ENCODE measurements at regions not wholly inside any gene's neighbourhood (a gene's known extent, or its start where the extent isn't known, plus 50 kb on each side); places are given as distances from the start of the nearest gene placed in this dataset.
"Not testable (repeated sequence)": the region's sequence is repeated elsewhere in the genome, so short reads cannot be mapped to it uniquely, and the experiment has no call there.

GRCh38 chr17:70426752-70427151, 257.4 kb downstream of the KCNJ2 start:
- ATAC-seq (ENCODE audit: low read depth): no peak
- no peaks in the 10 kb centered on the region for H3K9me3 Mint-ChIP-seq
- POLR2A ChIA-PET: no interaction called here
- H3K27ac Mint-ChIP-seq: no peak overlapping the region
- no peaks in the 10 kb centered on the region for H3K27me3 Mint-ChIP-seq
- no peak overlapping the region for H3K4me3 Mint-ChIP-seq
- H3K36me3 Mint-ChIP-seq: no peaks in the 10 kb centered on the region
- no peaks in the 10 kb centered on the region for H3K4me1 Mint-ChIP-seq
- DNase-seq: no peak

DNA sequence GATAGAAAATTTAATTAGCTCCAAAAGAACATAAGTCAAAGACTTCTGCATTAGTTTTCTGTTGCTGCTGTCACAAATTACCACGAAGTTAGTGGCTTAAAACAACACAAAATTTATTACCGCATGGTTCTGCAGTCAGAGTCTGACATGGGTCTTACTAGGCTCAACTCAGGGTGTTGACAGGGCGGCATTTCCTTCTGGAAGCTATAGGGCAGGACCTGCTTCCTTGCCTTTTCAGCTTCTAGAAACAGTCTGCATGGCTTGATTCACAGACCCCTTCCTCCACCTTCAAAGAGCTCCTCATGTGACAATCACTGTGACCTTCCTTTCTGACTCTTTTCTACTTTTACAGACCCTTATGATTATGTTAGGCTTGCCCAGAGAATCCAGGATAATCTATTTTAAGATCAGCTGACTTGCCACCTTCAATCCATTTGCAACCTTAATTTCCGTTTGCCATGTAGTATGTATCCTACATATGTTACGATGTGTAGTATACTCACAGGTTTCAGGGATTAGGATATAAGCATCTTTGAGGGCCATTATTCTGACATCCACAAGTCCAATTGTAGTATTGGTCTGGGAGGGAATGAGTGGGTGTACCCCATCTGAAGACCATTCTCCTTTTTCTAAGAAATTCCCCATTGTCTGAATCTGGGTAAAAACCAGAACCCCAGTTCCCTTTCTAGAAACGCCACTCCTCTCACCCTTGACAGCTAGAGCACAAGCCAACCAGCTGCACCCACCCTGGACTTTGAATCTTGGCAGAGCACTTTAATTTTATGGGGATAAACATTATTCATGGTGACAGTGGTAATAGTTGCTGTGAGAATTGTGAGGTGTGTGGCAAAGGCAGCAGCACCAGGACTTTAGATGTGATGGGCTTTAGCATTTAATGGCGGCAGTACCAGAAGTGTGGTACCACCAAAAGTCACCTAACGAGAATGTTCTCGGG, 265.5 kb downstream of the KCNJ2 start:
- Mint-ChIP-seq H3K9me3 (no peaks in the 10 kb centered on the region), H3K4me1 (no peaks in the 10 kb centered on the region), H3K27ac (no peak overlapping the region), H3K36me3 (no peaks in the 10 kb centered on the region), H3K27me3 (no peaks in the 10 kb centered on the region), H3K4me3 (no peak overlapping the region)
- ATAC-seq (ENCODE audit: low read depth): no peak
- DNase-seq: no peak
- POLR2A ChIA-PET: interaction anchor here (0.5 kb wide), 1 partner anchor 193 kb away, joined by 3 read pairs; no protein-coding TSS in a partner anchor

DNA sequence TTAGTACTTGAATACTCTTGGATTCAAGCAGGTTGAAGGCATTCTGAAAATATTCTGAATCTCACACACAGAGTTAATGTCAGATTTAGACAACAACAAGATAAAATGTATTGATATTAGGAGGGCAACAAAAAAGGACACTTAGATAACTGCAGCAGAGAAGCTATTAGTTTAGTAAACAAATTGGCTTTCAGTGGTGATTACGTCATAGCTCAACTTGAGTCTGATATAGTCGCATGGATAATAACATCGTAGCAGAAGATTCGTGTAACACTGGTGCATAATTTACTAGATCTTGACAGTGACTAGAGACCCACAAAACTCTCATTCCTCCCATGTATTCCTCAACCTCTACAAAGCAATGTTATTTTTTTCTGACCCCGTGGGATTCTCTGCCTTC, 268.3 kb downstream of the KCNJ2 start:
- DNase-seq (no peak), ATAC-seq (ENCODE audit: low read depth) (no peak)
- POLR2A ChIA-PET: no interaction called here
- no peaks in the 10 kb centered on the region for H3K9me3 Mint-ChIP-seq
- no peaks in the 10 kb centered on the region for H3K27me3 Mint-ChIP-seq
- no peaks in the 10 kb centered on the region for H3K36me3 Mint-ChIP-seq
- no peaks in the 10 kb centered on the region for H3K4me1 Mint-ChIP-seq
- no peak overlapping the region for H3K4me3 Mint-ChIP-seq
- H3K27ac Mint-ChIP-seq: no peak overlapping the region

DNA sequence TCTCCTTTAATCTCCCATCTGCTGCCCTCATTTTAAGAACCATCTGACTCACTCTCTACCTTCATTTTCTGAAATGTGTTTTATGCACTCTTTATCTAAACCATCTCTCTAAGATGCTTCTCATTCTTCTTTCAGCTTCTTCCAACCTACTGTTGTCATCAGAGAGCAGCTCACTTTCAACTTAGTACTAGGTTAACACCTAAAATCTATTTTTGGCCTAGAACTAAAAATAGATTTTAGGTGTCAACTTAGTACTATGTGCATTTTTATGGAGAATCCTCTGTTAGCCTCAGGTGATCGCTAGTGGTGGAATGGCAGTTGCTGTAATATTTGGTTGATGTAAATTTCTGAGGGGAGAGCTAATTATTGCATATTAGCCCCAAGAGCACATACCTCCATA, 277.1 kb downstream of the KCNJ2 start:
- DNase-seq (no peak), ATAC-seq (ENCODE audit: low read depth) (no peak)
- H3K4me3 Mint-ChIP-seq: no peak overlapping the region
- no peaks in the 10 kb centered on the region for H3K4me1 Mint-ChIP-seq
- H3K36me3 Mint-ChIP-seq: no peaks in the 10 kb centered on the region
- POLR2A ChIA-PET: no interaction called here
- no peak overlapping the region for H3K27ac Mint-ChIP-seq
- peaks cover 3% of the 10 kb centered on the region for H3K9me3 Mint-ChIP-seq
- no peaks in the 10 kb centered on the region for H3K27me3 Mint-ChIP-seq

- H3K4me3 Mint-ChIP-seq: no peak overlapping the region
- DNase-seq (no peak), ATAC-seq (ENCODE audit: low read depth) (no peak)
- no peak overlapping the region for H3K27ac Mint-ChIP-seq
- no peaks in the 10 kb centered on the region for H3K27me3 Mint-ChIP-seq
- no peaks in the 10 kb centered on the region for H3K4me1 Mint-ChIP-seq
- H3K9me3 Mint-ChIP-seq: peaks cover 3% of the 10 kb centered on the region
- POLR2A ChIA-PET: no interaction called here
- no peaks in the 10 kb centered on the region for H3K36me3 Mint-ChIP-seq
These were observed 278.3 kb downstream of the KCNJ2 start for GRCh38 chr17:70447588-70447987.

DNA sequence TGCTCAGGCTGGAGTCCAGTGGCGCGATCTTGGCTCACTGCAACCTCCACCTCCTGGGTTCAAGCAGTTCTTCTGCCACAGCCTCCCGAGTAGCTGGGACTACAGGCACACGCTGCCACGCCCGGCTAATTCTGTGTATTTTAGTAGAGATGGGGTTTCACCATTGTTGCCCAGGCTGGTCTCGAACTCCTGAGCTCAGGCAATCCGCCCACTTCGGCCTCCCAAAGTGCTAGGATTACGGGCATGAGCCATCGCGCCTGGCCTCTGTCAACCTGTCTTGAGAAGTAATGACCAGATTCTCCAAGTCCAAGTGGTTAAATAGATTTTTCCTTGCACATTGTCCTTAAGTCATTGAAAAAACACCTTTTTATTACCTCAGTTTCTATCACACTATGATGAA, 283.7 kb downstream of the KCNJ2 start:
- ATAC-seq (ENCODE audit: low read depth); H3K36me3 Mint-ChIP-seq; DNase-seq; POLR2A ChIA-PET; H3K27me3 Mint-ChIP-seq; H3K4me3 Mint-ChIP-seq; H3K27ac Mint-ChIP-seq; H3K4me1 Mint-ChIP-seq; H3K9me3 Mint-ChIP-seq: not testable (repeated sequence)

GRCh38 chr17:70454377-70454776, 285.0 kb downstream of the KCNJ2 start:
- no peak overlapping the region for H3K4me3 Mint-ChIP-seq
- no peaks in the 10 kb centered on the region for H3K4me1 Mint-ChIP-seq
- H3K27me3 Mint-ChIP-seq: no peaks in the 10 kb centered on the region
- H3K27ac Mint-ChIP-seq: no peak overlapping the region
- peaks cover 3% of the 10 kb centered on the region for H3K9me3 Mint-ChIP-seq
- no peaks in the 10 kb centered on the region for H3K36me3 Mint-ChIP-seq
- no peak for DNase-seq
- ATAC-seq (ENCODE audit: low read depth): no peak
- POLR2A ChIA-PET: no interaction called here

DNA sequence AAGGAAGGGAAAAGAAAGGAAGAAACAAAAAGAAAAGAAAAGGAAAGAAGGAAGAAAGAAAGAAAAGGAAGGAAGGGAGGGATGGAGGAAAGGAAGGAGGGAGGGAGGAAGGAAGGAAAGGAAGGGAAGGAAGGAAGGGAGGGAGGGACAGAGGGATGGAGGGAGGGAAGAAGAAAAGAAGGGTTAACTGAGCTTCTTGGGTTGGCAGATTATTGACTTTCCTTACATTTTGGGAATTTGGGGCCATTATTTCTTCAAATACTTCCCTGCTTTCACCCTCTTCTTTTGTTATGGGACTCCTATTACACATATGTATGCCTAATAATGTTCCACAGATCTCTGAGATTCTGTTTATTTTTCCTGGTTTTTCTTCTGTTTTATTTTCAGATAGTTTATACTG, 285.6 kb downstream of the KCNJ2 start:
- H3K27ac Mint-ChIP-seq: no peak overlapping the region
- H3K4me3 Mint-ChIP-seq: no peak overlapping the region
- ATAC-seq (ENCODE audit: low read depth): no peak

DNA sequence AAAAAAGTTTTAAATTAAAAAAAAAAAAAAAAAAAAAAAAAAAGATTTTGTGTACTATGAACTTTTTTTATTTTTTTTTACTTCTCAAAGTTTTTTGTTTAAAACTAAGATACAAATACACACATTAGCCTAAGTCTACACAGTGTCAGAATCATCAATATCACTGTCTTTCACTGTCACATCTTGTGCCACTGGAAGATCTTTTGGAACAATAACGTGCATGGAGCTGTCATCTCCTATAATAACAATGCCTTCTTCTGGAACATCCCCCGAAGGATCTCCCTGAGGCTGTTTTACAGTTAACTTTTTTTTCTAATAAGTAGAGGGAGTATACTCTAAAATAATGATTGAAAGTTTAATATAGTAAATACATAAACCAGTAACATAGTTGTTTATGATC, 295.7 kb downstream of the KCNJ2 start:
- no peaks in the 10 kb centered on the region for H3K36me3 Mint-ChIP-seq
- no peaks in the 10 kb centered on the region for H3K4me1 Mint-ChIP-seq
- ATAC-seq (ENCODE audit: low read depth) (no peak), DNase-seq (no peak)
- no peaks in the 10 kb centered on the region for H3K27me3 Mint-ChIP-seq
- H3K4me3 Mint-ChIP-seq: no peak overlapping the region
- no peaks in the 10 kb centered on the region for H3K9me3 Mint-ChIP-seq
- H3K27ac Mint-ChIP-seq: no peak overlapping the region
- POLR2A ChIA-PET: no interaction called here

More for the DNA sequence above, 285.6 kb downstream of the KCNJ2 start:
- no peaks in the 10 kb centered on the region for H3K36me3 Mint-ChIP-seq
- POLR2A ChIA-PET: no interaction called here
- peaks cover 3% of the 10 kb centered on the region for H3K9me3 Mint-ChIP-seq
- no peaks in the 10 kb centered on the region for H3K27me3 Mint-ChIP-seq
- no peaks in the 10 kb centered on the region for H3K4me1 Mint-ChIP-seq
- no peak for DNase-seq

DNA sequence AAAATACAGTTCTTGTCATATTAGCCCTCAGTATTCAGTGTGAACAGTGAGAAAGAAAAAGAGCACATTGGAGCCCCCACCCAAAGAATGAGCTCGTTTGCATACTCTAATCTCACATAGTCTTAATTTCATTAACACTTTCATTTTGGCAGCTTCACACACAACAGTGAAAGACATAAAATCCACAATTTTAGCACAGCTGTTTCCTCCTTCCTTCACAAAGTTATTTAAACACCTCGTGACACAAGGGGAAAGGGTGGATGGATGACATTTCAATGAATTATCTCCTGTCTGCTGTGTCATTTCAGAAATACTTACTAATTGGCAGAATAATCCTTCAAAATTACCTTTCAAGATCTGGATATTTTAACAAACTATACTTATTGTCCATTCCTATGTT, 299.3 kb downstream of the KCNJ2 start:
- H3K4me1 Mint-ChIP-seq: no peaks in the 10 kb centered on the region
- no peak overlapping the region for H3K27ac Mint-ChIP-seq
- H3K4me3 Mint-ChIP-seq: no peak overlapping the region
- ATAC-seq (ENCODE audit: low read depth) (no peak), DNase-seq (no peak)
- no peaks in the 10 kb centered on the region for H3K9me3 Mint-ChIP-seq
- POLR2A ChIA-PET: no interaction called here
- no peaks in the 10 kb centered on the region for H3K27me3 Mint-ChIP-seq
- H3K36me3 Mint-ChIP-seq: no peaks in the 10 kb centered on the region

DNA sequence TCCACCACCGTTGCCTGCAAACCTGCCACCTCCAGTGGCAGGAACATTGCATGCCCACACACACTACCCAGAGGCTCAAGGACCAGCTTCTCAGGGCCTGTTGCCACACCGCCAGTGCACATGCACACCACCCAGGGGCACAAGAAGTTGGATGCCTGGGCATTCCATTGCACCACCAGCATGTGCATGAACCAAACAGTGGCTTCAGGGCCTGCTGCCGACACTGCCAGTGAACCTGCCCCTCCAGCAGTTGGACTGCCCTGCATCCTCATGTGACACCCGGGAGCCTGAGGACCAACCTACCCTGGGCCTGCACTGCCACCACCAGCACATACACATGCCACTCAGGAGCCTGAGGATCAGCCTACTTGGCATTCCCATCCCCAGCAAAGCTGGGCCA, 303.7 kb downstream of the KCNJ2 start:
- Mint-ChIP-seq H3K27ac (no peak overlapping the region), H3K4me1 (no peaks in the 10 kb centered on the region), H3K36me3 (no peaks in the 10 kb centered on the region), H3K9me3 (no peaks in the 10 kb centered on the region), H3K27me3 (no peaks in the 10 kb centered on the region), H3K4me3 (no peak overlapping the region)
- DNase-seq (no peak), ATAC-seq (ENCODE audit: low read depth) (no peak)
- POLR2A ChIA-PET: no interaction called here

- Mint-ChIP-seq H3K4me3 (no peak overlapping the region), H3K27me3 (no peaks in the 10 kb centered on the region), H3K9me3 (no peaks in the 10 kb centered on the region), H3K4me1 (no peaks in the 10 kb centered on the region), H3K27ac (no peak overlapping the region), H3K36me3 (no peaks in the 10 kb centered on the region)
- ATAC-seq (ENCODE audit: low read depth) (no peak), DNase-seq (no peak)
- POLR2A ChIA-PET: no interaction called here
These were observed 307.0 kb downstream of the KCNJ2 start for GRCh38 chr17:70476368-70476767.

DNA sequence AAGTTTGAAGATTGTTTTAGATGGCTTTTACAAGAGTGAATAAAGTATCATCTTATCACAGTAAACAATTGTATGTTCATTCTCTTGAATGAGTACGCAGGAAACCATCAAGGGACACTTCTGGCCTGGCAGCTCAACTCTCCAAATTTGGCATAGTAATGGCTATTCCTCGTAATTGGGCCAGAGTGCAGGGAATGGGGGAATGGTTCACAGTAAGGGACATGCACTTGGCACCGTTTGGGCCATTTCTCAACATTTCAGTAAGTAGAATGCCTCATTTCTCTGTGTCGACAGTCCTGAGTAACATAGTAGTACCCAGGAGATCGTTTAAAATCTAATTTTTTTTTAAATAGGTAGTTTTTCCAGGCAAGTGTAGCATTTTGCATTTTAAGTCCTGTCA, 309.6 kb downstream of the KCNJ2 start:
- ATAC-seq (ENCODE audit: low read depth) (no peak), DNase-seq (no peak)
- Mint-ChIP-seq H3K4me3 (no peak overlapping the region), H3K36me3 (no peaks in the 10 kb centered on the region), H3K9me3 (peaks cover 2% of the 10 kb centered on the region), H3K4me1 (no peaks in the 10 kb centered on the region), H3K27ac (no peak overlapping the region), H3K27me3 (no peaks in the 10 kb centered on the region)
- POLR2A ChIA-PET: no interaction called here

DNA sequence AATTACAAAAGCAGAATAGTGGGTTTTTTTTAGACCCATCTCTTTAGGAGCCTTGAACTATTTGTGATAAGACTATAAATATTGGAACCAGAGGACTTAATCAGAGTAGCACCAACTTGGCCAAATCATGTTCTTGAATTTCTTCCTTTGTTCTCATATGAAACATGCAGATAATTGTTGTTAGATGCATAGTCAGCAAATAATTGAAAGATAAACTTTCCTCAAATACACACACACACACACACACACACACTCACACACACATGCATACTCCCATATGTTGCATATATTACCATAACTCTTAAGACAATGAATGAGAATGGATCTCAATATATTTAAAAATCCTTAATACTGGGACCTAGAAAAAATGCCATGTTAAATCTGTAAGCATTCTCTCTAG, 310.4 kb downstream of the KCNJ2 start:
- ATAC-seq (ENCODE audit: low read depth) (no peak), DNase-seq (no peak)
- no peaks in the 10 kb centered on the region for H3K4me1 Mint-ChIP-seq
- POLR2A ChIA-PET: no interaction called here
- H3K27ac Mint-ChIP-seq: no peak overlapping the region
- no peaks in the 10 kb centered on the region for H3K27me3 Mint-ChIP-seq
- H3K4me3 Mint-ChIP-seq: no peak overlapping the region
- peaks cover 2% of the 10 kb centered on the region for H3K9me3 Mint-ChIP-seq
- H3K36me3 Mint-ChIP-seq: no peaks in the 10 kb centered on the region
